PFSK-1 (cell line): ENCODE measurements at regions not wholly inside any gene's neighbourhood (a gene's known extent, or its start where the extent isn't known, plus 50 kb on each side); places are given as distances from the start of the nearest gene placed in this dataset.

Experiments used
- FOXP2 ChIP-seq: optimal IDR thresholded peaks from 2 replicates; pipeline ENCODE3; 2011; ENCODE audit warnings: borderline replicate concordance, control low read depth, inconsistent platforms; ENCODE audit not compliant: insufficient read depth; ENCODE audit errors: extremely low read length, extremely low read depth
- POLR2AphosphoS5 ChIP-seq: IDR thresholded peaks from 2 replicates; pipeline ENCODE4 v1.6.1; 2012; ENCODE audit warnings: low read depth, mild to moderate bottlenecking, control low read depth, low read length, moderate library complexity
- REST ChIP-seq, 2 experiments: IDR thresholded peaks; 2 replicates each; pipeline versions ENCODE4 v1.6.1 to v1.8.0; 2011 to 2012; ENCODE audit warnings: low read depth in 2 of 2, low read length in 2 of 2, control low read depth in 1 of 2, inconsistent platforms in 1 of 2, mild to moderate bottlenecking in 1 of 2, moderate library complexity in 1 of 2; ENCODE audit not compliant: insufficient read depth in 1 of 2
- SIN3A ChIP-seq: IDR thresholded peaks from 2 replicates; pipeline ENCODE4 v1.6.1; 2012; ENCODE audit warnings: mild to moderate bottlenecking, low read length, moderate library complexity, borderline replicate concordance; ENCODE audit not compliant: insufficient read depth
- TAF1 ChIP-seq: IDR thresholded peaks from 2 replicates; pipeline ENCODE4 v1.6.1; 2012; ENCODE audit warnings: low read length, control low read depth, borderline replicate concordance; ENCODE audit not compliant: insufficient read depth

- TF ChIP-seq SIN3A (no peak), TAF1 (no peak), REST (IDR thresholded peaks at IDR 0.05; ENCODE audit: insufficient read depth in 1 of 2, low read depth in 2 of 2, low read length in 2 of 2) (no peak), POLR2AphosphoS5 (no peak), FOXP2 (no peak)
Measured at GRCh38 chr20:25749649-25750048, 53.0 kb upstream of the ZNF337 start.
